ENCODE measurements at regions not wholly inside any gene's neighbourhood (a gene's known extent, or its start where the extent isn't known, plus 50 kb on each side); places are given as distances from the start of the nearest gene placed in this dataset.
"Not testable (repeated sequence)": the region's sequence is repeated elsewhere in the genome, so short reads cannot be mapped to it uniquely, and the experiment has no call there.

DNA sequence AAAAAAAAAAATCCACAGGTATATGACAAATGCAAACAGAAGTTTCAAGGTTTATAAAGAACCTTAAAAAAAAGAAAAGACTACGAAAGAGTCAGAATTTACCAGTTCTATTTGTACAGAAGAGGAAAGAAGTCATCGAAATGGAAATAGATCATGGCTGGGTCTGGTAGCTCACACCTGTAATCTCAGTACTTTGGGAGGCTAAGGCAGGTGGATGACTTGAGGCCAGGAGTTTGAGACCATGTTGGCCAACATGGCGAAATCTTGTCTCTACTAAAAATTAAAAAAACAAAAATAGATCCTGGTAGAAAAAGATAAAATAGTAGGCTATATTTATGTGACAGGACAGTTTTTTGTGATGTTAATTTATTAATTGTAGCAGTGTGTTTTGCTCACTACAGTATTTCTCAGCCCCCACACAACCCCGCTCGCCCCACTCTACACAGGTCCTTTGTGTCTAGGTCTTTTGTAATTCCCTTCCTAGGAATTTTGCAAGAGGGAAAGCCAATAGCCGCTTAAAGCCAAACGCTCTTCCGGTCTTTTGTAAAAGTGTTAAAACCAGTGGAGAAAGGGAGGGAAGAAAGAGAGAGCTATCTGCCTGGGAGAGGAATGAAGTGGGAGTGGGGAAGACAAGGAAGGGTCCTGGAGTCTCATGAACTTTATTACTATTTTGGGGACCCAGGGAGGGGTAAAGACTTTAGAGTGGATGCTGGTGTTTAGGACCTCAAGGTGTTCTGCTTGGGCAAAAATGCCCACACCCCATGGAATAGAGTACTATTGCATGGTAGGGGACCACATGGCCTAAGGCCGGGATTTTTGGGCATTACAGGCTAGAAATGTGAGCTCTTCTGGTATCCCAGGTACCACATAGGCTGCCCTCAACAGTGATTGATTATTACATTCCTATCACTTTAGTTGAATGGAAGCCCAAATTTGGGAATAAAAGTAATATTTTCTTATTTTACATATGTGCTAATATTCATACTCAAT is 59.4 kb upstream of the XPO1 start:
- no peak overlapping the region for H3K27ac ChIP-seq
- TF ChIP-seq, protein P1, sequence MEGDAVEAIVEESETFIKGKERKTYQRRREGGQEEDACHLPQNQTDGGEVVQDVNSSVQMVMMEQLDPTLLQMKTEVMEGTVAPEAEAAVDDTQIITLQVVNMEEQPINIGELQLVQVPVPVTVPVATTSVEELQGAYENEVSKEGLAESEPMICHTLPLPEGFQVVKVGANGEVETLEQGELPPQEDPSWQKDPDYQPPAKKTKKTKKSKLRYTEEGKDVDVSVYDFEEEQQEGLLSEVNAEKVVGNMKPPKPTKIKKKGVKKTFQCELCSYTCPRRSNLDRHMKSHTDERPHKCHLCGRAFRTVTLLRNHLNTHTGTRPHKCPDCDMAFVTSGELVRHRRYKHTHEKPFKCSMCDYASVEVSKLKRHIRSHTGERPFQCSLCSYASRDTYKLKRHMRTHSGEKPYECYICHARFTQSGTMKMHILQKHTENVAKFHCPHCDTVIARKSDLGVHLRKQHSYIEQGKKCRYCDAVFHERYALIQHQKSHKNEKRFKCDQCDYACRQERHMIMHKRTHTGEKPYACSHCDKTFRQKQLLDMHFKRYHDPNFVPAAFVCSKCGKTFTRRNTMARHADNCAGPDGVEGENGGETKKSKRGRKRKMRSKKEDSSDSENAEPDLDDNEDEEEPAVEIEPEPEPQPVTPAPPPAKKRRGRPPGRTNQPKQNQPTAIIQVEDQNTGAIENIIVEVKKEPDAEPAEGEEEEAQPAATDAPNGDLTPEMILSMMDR (IDR thresholded peaks at IDR 0.05) = no peak
- TF ChIP-seq ZFX (IDR thresholded peaks at IDR 0.05; ENCODE audit: borderline replicate concordance) = no peak

DNA sequence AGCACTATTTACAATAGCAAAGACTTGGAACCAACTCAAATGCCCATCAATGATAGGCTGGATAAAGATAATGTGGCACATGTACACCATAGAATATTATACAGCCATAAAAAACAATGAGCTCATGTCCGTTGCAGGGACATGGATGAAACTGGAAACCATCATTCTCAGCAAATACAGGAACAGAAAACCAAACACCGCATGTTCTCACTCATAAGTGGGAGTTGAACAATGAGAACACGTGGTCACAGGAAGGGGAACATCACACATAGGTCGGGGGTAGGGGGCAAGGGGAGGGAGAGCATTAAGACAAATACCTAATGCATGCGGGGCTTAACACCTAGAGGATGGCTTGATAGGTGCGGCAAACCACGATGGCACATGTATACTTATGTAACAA is 56.0 kb upstream of the XPO1 start:
- not testable (repeated sequence) for H3K27ac ChIP-seq

DNA sequence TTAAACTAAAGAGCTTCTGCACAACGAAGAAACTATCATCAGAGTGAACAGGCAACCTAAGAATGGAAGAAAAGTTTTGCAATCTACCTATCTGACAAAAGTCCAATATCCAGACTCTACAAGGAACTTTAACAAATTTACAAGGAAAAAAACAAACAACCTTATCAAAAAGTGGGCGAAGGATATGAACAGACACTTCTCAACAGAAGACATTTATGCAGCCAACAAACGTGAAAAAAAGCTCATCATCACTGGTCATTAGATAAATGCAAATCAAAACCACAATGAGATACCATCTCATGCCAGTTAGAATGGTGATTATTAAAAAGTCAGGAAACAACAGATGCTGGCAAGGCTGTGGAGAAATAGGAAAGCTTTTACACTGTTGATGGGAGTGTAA is 55.5 kb upstream of the XPO1 start:
- not testable (repeated sequence) for H3K27ac ChIP-seq

DNA sequence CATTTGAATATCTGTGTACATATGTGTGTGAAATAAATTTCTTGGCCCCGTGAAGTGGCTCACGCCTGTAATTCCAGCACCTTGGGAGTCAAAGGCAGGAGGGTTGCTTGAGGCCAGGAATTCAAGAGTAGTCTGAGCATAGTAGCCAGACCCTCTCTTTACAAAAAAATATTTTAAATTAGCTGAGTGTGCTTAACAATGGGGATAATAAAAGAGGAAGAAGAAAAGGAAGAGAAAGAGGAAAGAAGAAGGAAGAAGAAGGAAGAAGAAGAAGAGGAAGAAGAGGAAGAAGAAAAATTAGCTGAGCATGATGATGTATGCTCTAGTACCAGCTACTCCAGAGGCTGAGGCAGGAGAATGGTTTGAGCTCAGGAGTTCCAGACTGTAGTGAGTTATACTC is 52.1 kb upstream of the XPO1 start:
- H3K27ac ChIP-seq = no peak overlapping the region
- TF ChIP-seq, protein P1 (IDR thresholded peaks at IDR 0.05) = no peak

DNA sequence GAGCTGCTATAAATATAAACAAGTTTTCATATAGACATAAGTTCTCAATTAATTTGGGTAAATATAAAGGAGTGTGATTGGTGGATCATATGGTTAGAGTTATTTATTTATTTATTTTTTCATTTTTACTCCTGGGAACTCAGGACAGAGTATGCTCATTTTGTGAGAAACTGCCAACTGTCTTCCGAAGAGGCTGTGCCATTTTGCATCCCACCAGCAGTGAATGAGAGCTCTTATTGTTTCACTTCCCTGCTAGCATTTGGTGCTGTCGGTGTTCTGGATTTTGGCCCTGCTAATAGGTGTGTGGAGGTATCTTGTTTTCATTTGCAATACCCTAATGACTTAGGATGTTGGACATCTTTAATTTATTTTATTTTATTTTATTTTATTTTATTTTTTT is 50.4 kb upstream of the XPO1 start:
- no peak overlapping the region for H3K27ac ChIP-seq
- TF ChIP-seq ZFX (IDR thresholded peaks at IDR 0.05; ENCODE audit: borderline replicate concordance) = no peak
- TF ChIP-seq, protein P1 (IDR thresholded peaks at IDR 0.05) = no peak

Measured in 22Rv1 (cell line).